H1 (cell line): ENCODE measurements at regions not wholly inside any gene's neighbourhood (a gene's known extent, or its start where the extent isn't known, plus 50 kb on each side); places are given as distances from the start of the nearest gene placed in this dataset.

ENCODE experiments used
- BCL11A ChIP-seq, 2 experiments: IDR thresholded peaks; one replicate each; pipeline ENCODE4 v1.6.1; 2011; ENCODE audit warnings: low read depth in 2 of 2, low read length in 2 of 2, mild to moderate bottlenecking in 2 of 2
- GABPA ChIP-seq: IDR thresholded peaks from 2 replicates; pipeline ENCODE4 v1.6.1; 2011; ENCODE audit warnings: mild to moderate bottlenecking, low read length, moderate library complexity, borderline replicate concordance; ENCODE audit not compliant: insufficient read depth
- TF ChIP-seq, protein P1 (sequence below), 3 experiments: IDR thresholded peaks; 1 replicate in 2 of 3; 2 replicates in 1 of 3; pipeline versions ENCODE4 v1.5.1 to v1.6.1; 2011; ENCODE audit warnings: low read length in 3 of 3, mild to moderate bottlenecking in 3 of 3, inconsistent platforms in 2 of 3, low read depth in 1 of 3, moderate library complexity in 1 of 3; ENCODE audit not compliant: insufficient read depth in 1 of 3; ENCODE audit errors: control extremely low read depth in 1 of 3

DNA sequence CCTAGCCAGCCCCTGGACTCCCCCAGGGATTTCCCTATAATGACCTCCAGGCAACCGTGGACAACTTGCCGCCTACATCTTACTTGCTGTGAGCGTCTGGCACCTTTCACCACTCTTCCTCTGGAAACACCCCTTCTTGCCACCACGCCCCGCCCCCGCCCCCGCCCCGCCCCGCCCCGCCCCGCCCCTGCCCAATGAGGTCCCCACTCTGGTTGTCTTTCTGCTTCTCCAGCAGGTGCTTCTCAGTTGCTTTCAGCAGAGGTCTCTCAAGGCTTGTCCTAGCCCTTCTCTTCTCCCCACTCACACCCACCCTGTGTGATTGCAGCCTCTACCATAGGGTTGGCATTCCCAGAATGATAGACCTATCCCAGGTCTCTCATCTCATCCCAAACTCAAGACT, 214.5 kb downstream of the EN1 start:
- TF ChIP-seq BCL11A (IDR thresholded peaks at IDR 0.05; ENCODE audit: low read depth in 2 of 2, low read length in 2 of 2) = no peak
- TF ChIP-seq, protein P1, sequence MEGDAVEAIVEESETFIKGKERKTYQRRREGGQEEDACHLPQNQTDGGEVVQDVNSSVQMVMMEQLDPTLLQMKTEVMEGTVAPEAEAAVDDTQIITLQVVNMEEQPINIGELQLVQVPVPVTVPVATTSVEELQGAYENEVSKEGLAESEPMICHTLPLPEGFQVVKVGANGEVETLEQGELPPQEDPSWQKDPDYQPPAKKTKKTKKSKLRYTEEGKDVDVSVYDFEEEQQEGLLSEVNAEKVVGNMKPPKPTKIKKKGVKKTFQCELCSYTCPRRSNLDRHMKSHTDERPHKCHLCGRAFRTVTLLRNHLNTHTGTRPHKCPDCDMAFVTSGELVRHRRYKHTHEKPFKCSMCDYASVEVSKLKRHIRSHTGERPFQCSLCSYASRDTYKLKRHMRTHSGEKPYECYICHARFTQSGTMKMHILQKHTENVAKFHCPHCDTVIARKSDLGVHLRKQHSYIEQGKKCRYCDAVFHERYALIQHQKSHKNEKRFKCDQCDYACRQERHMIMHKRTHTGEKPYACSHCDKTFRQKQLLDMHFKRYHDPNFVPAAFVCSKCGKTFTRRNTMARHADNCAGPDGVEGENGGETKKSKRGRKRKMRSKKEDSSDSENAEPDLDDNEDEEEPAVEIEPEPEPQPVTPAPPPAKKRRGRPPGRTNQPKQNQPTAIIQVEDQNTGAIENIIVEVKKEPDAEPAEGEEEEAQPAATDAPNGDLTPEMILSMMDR (IDR thresholded peaks at IDR 0.05; ENCODE audit: control extremely low read depth in 1 of 3, insufficient read depth in 1 of 3, low read depth in 1 of 3, low read length in 3 of 3) = no peak
- TF ChIP-seq GABPA = no peak
